Stomach (tissue), 4 donors: ENCODE measurements at regions not wholly inside any gene's neighbourhood (a gene's known extent, or its start where the extent isn't known, plus 50 kb on each side); places are given as distances from the start of the nearest gene placed in this dataset.

Experiments
- EP300 ChIP-seq: sonication (generic); formaldehyde crosslinking; IDR thresholded peaks from one replicate; pipeline ENCODE4 v1.6.1; 2017; ENCODE audit warnings: antibody characterized with exemption
- POLR2A ChIP-seq, 4 donors: fragments of 450-650 bp; IDR thresholded peaks; one replicate each; pipeline ENCODE4 v1.6.1; 2016; ENCODE audit warnings: antibody characterized with exemption in 4 of 4, control low read depth in 2 of 4, mild to moderate bottlenecking in 1 of 4, moderate library complexity in 1 of 4
- POLR2AphosphoS5 ChIP-seq, 3 donors: sonication (generic); formaldehyde crosslinking; IDR thresholded peaks; one replicate each; pipeline ENCODE4 v1.6.1; 2016; ENCODE audit warnings: antibody characterized with exemption in 3 of 3
- TF ChIP-seq, protein P1 (sequence below), 7 experiments: fragments of 450-650 bp in 4 of 7; fragments of 200-600 bp in 3 of 7; sonication (generic) in 3 of 7; IDR thresholded peaks; one replicate each; pipeline ENCODE4 v1.5.1; 2016 to 2019; ENCODE audit warnings: antibody characterized with exemption in 7 of 7, control low read depth in 2 of 7, mild to moderate bottlenecking in 1 of 7

- TF ChIP-seq POLR2AphosphoS5 (IDR thresholded peaks at IDR 0.05): no peak
- TF ChIP-seq POLR2A (IDR thresholded peaks at IDR 0.05): no peak
- TF ChIP-seq, protein P1, sequence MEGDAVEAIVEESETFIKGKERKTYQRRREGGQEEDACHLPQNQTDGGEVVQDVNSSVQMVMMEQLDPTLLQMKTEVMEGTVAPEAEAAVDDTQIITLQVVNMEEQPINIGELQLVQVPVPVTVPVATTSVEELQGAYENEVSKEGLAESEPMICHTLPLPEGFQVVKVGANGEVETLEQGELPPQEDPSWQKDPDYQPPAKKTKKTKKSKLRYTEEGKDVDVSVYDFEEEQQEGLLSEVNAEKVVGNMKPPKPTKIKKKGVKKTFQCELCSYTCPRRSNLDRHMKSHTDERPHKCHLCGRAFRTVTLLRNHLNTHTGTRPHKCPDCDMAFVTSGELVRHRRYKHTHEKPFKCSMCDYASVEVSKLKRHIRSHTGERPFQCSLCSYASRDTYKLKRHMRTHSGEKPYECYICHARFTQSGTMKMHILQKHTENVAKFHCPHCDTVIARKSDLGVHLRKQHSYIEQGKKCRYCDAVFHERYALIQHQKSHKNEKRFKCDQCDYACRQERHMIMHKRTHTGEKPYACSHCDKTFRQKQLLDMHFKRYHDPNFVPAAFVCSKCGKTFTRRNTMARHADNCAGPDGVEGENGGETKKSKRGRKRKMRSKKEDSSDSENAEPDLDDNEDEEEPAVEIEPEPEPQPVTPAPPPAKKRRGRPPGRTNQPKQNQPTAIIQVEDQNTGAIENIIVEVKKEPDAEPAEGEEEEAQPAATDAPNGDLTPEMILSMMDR (IDR thresholded peaks at IDR 0.05): no peak
- TF ChIP-seq EP300: no peak
These were observed 947.8 kb downstream of the NR2F1-AS1 start for GRCh38 chr5:92633176-92633575.
